VCaP (cell line): ENCODE measurements at regions not wholly inside any gene's neighbourhood (a gene's known extent, or its start where the extent isn't known, plus 50 kb on each side); places are given as distances from the start of the nearest gene placed in this dataset.

Source experiments
- H3K27ac ChIP-seq: fragments of 450-650 bp; 2 replicates; pipeline ENCODE4 v1.5.1; 2017
- CTCF ChIP-seq: fragments of 450-650 bp; conservative IDR thresholded peaks from 2 replicates; pipeline ENCODE4 v1.5.1; 2017; ENCODE audit warnings: mild to moderate bottlenecking, moderate library complexity

GRCh38 chr1:237976331-237976730 lies 85.6 kb upstream of the ZP4 start:
- H3K27ac ChIP-seq, result no peak overlapping the region
- TF ChIP-seq CTCF, result no peak

- no peak overlapping the region for H3K27ac ChIP-seq
Measured at GRCh38 chr1:237975903-237976302, 85.2 kb upstream of the ZP4 start.

GRCh38 chr1:237975376-237975775 lies 84.7 kb upstream of the ZP4 start:
- H3K27ac ChIP-seq, result no peak overlapping the region
- no peak for TF ChIP-seq CTCF

More at GRCh38 chr1:237975903-237976302, 85.2 kb upstream of the ZP4 start:
- TF ChIP-seq CTCF, result no peak

- no peak overlapping the region for H3K27ac ChIP-seq
- no peak for TF ChIP-seq CTCF
Measured at GRCh38 chr1:237972186-237972585, 81.5 kb upstream of the ZP4 start.

- H3K27ac ChIP-seq, result no peak overlapping the region
- no peak for TF ChIP-seq CTCF
Measured at GRCh38 chr1:237962985-237963384, 72.3 kb upstream of the ZP4 start.

GRCh38 chr1:237961754-237962153 lies 71.0 kb upstream of the ZP4 start:
- no peak for TF ChIP-seq CTCF
- no peak overlapping the region for H3K27ac ChIP-seq

GRCh38 chr1:237959838-237960237 lies 69.1 kb upstream of the ZP4 start:
- no peak for TF ChIP-seq CTCF
- no peak overlapping the region for H3K27ac ChIP-seq

- TF ChIP-seq CTCF, result peak; percentile 70
- no peak overlapping the region for H3K27ac ChIP-seq
Measured at GRCh38 chr1:237953238-237953637, 62.5 kb upstream of the ZP4 start.
